ENCODE measurements at regions not wholly inside any gene's neighbourhood (a gene's known extent, or its start where the extent isn't known, plus 50 kb on each side); places are given as distances from the start of the nearest gene placed in this dataset.

GRCh38 chr13:112165712-112166111 is 98.8 kb downstream of the SOX1 start:
- no peak overlapping the region for H3K27ac ChIP-seq
- no peak for DNase-seq (ENCODE audit: low spot score)
- H3K27me3 ChIP-seq (replicated peaks; ENCODE audit: insufficient read depth), result no peaks in the 10 kb centered on the region
- H3K36me3 ChIP-seq, result no peaks in the 10 kb centered on the region
- H3K4me3 ChIP-seq, result no peak overlapping the region
- TF ChIP-seq, protein P1, sequence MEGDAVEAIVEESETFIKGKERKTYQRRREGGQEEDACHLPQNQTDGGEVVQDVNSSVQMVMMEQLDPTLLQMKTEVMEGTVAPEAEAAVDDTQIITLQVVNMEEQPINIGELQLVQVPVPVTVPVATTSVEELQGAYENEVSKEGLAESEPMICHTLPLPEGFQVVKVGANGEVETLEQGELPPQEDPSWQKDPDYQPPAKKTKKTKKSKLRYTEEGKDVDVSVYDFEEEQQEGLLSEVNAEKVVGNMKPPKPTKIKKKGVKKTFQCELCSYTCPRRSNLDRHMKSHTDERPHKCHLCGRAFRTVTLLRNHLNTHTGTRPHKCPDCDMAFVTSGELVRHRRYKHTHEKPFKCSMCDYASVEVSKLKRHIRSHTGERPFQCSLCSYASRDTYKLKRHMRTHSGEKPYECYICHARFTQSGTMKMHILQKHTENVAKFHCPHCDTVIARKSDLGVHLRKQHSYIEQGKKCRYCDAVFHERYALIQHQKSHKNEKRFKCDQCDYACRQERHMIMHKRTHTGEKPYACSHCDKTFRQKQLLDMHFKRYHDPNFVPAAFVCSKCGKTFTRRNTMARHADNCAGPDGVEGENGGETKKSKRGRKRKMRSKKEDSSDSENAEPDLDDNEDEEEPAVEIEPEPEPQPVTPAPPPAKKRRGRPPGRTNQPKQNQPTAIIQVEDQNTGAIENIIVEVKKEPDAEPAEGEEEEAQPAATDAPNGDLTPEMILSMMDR (IDR thresholded peaks at IDR 0.05), result no peak
- no peak for ATAC-seq (ENCODE audit: insufficient number of reproducible peaks, low FRiP score, low read depth)
- H3K9me3 ChIP-seq, result no peaks in the 10 kb centered on the region
- no peaks in the 10 kb centered on the region for H3K4me1 ChIP-seq (ENCODE audit: control insufficient read depth in 1 of 2, low read depth in 2 of 2)

DNA sequence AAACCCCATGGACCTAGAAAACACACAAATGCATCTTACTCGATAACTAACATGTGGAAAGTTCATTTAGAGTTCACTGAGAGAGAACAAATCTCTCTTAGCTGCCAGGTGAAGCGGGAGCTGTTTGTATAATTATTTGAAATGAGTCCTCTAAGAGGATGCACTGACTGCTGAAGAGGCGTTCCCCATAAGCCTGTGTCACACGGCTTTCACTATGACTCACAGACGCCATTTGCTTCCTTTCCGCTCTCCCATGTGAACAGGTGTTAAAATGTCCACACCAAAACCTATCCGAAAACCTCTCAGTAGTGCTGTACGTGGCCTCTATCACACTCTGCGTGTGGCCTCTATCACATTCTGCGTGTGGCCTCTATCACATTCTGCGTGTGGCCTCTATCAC is 101.8 kb downstream of the SOX1 start:
- H3K27ac ChIP-seq, result no peak overlapping the region
- TF ChIP-seq, protein P1 (IDR thresholded peaks at IDR 0.05), result no peak
- no peaks in the 10 kb centered on the region for H3K36me3 ChIP-seq
- no peak for DNase-seq (ENCODE audit: low spot score)
- H3K4me3 ChIP-seq, result no peak overlapping the region
- no peak for ATAC-seq (ENCODE audit: insufficient number of reproducible peaks, low FRiP score, low read depth)
- peaks cover under 1% of the 10 kb centered on the region for H3K9me3 ChIP-seq
- H3K27me3 ChIP-seq (replicated peaks; ENCODE audit: insufficient read depth), result no peaks in the 10 kb centered on the region
- no peaks in the 10 kb centered on the region for H3K4me1 ChIP-seq (ENCODE audit: control insufficient read depth in 1 of 2, low read depth in 2 of 2)

DNA sequence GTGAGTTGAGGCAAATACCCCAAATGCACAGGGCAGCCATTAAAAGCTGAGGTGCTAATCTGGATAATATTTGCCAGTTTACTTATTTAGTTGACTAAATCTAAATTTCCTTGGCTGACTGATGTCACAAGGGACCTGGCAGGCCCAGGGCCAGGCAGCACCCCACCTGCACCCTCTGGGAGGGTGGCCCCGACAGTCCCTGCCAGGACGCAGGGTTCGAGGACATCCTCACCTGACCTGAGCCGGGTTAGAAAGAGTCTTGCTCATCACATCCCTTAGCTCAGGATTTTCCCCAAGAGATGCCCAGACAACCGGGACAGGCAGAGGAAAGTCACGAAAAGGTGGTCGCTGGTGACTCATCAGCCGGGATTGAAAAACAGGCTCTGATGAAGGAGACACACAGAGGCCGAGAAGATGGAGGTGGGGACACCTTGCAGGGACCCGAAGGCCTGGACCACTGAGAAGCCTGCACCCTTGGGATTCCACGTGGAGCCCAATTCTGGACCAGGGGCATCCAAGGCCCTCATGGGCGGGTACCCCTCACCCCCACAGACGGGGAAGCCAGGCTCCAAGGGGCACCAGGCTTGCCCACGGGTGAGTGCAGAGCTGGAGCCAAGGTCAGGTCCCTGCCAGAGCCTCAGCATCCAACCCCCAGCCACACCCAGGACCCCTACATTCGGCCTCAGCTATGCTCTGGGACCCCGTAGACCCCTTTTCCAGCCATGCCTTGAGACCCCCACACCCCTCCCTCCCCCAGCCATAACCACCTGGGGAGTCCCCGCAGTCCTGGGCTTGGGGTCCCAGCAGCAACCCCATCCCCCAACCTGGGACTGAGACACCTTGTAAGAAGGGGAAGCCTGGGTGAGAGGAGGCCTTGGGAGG is 103.2 kb downstream of the SOX1 start:
- Histone ChIP-seq H3K27ac (no peak overlapping the region), H3K27me3 (replicated peaks; ENCODE audit: insufficient read depth) (no peaks in the 10 kb centered on the region), H3K9me3 (peaks cover 8% of the 10 kb centered on the region), H3K4me1 (ENCODE audit: control insufficient read depth in 1 of 2, low read depth in 2 of 2) (no peaks in the 10 kb centered on the region), H3K4me3 (no peak overlapping the region), H3K36me3 (no peaks in the 10 kb centered on the region)
- no peak for DNase-seq (ENCODE audit: low spot score)
- TF ChIP-seq, protein P1 (IDR thresholded peaks at IDR 0.05), result no peak
- ATAC-seq (ENCODE audit: insufficient number of reproducible peaks, low FRiP score, low read depth), result no peak

DNA sequence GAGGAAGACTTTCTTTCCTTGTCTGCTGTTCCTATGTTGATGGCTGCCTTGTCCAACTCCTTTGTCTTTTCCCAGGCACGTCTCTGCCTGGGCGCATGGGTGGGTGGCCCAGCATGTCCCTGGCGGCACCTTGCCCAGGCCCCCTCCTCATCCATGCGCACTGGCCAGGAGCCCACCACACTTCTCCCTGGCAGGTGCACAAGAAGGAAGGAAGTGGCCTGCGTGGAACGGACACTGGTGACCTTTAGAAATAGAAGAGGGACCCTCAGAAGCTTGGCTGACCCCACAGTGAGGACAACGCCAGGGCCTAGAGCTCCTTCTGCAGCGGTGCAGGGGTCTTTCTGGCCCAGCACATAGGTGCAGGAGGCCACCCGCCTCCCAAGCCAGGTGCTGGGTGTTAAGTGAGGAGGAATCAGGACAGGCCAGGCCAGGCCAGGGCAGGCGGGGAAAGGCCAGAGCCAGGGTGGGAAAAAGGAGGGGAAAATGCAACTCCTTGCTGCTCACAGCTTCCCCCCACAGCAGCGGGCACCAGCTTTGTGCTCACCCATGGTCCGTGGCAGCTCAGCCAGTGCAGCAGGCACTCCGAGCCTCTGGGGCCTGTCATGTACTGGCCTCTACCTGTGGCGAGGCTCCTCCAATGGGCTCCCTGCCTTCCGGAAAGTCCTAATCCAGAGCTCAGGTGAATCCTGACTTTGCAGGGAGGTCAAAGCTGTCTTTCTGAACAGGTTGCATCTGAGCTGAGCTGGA is 104.0 kb downstream of the SOX1 start:
- TF ChIP-seq, protein P1 (IDR thresholded peaks at IDR 0.05), result no peak
- DNase-seq (ENCODE audit: low spot score) (no peak), ATAC-seq (ENCODE audit: insufficient number of reproducible peaks, low FRiP score, low read depth) (no peak)
- H3K36me3 ChIP-seq, result no peaks in the 10 kb centered on the region
- H3K4me3 ChIP-seq, result no peak overlapping the region
- H3K27ac ChIP-seq, result no peak overlapping the region
- H3K27me3 ChIP-seq (replicated peaks; ENCODE audit: insufficient read depth), result no peaks in the 10 kb centered on the region
- H3K9me3 ChIP-seq, result peaks cover 8% of the 10 kb centered on the region
- no peaks in the 10 kb centered on the region for H3K4me1 ChIP-seq (ENCODE audit: control insufficient read depth in 1 of 2, low read depth in 2 of 2)

DNA sequence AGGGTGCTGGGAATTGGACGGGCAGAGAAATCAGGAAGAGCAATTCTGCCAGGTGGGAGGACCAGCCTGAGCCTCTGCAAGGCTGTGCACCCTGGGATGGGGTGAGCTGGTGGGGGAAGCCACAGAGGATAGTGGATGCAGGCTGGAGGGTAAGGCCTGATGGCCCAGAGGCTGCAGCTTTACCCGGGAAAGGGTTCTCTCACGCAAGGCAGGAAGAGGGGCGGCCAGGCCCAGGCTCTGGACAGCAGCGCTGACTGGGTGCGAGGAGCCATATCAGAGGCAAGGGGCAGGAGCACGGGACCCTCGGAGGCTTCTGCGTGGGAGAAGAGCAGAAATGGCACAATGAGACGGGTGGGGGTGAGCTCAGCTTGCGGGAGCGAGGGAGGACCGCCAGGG is 104.6 kb downstream of the SOX1 start:
- H3K9me3 ChIP-seq, result peaks cover 8% of the 10 kb centered on the region
- no peak for DNase-seq (ENCODE audit: low spot score)
- no peak overlapping the region for H3K4me3 ChIP-seq
- no peak overlapping the region for H3K27ac ChIP-seq
- no peaks in the 10 kb centered on the region for H3K27me3 ChIP-seq (replicated peaks; ENCODE audit: insufficient read depth)
- H3K36me3 ChIP-seq, result no peaks in the 10 kb centered on the region
- no peak for ATAC-seq (ENCODE audit: insufficient number of reproducible peaks, low FRiP score, low read depth)
- TF ChIP-seq, protein P1 (IDR thresholded peaks at IDR 0.05), result no peak
- H3K4me1 ChIP-seq (ENCODE audit: control insufficient read depth in 1 of 2, low read depth in 2 of 2), result no peaks in the 10 kb centered on the region

All from thoracic aorta (tissue), 2 donors.